Suprapubic skin (tissue), 4 donors: ENCODE measurements at regions not wholly inside any gene's neighbourhood (a gene's known extent, or its start where the extent isn't known, plus 50 kb on each side); places are given as distances from the start of the nearest gene placed in this dataset.

ENCODE experiments used
- EP300 ChIP-seq: sonication (generic); formaldehyde crosslinking; IDR thresholded peaks from one replicate; pipeline ENCODE4 v1.6.1; 2017; ENCODE audit warnings: antibody characterized with exemption
- POLR2A ChIP-seq, 2 donors: fragments of 450-650 bp; IDR thresholded peaks; one replicate each; pipeline ENCODE4 v1.6.1; 2017; ENCODE audit warnings: antibody characterized with exemption in 2 of 2, mild to moderate bottlenecking in 2 of 2, moderate library complexity in 2 of 2
- POLR2AphosphoS5 ChIP-seq, 3 donors: sonication (generic); formaldehyde crosslinking; IDR thresholded peaks; one replicate each; pipeline ENCODE4 v1.6.1; 2017; ENCODE audit warnings: antibody characterized with exemption in 3 of 3
- TF ChIP-seq, protein P1 (sequence below), 2 donors: fragments of 200-600 bp in 1 of 2; fragments of 450-650 bp in 1 of 2; sonication (generic) in 1 of 2; IDR thresholded peaks; one replicate each; pipeline ENCODE4 v1.5.1; 2016 to 2019; ENCODE audit warnings: antibody characterized with exemption in 2 of 2, mild to moderate bottlenecking in 1 of 2, moderate library complexity in 1 of 2

- TF ChIP-seq, protein P1, sequence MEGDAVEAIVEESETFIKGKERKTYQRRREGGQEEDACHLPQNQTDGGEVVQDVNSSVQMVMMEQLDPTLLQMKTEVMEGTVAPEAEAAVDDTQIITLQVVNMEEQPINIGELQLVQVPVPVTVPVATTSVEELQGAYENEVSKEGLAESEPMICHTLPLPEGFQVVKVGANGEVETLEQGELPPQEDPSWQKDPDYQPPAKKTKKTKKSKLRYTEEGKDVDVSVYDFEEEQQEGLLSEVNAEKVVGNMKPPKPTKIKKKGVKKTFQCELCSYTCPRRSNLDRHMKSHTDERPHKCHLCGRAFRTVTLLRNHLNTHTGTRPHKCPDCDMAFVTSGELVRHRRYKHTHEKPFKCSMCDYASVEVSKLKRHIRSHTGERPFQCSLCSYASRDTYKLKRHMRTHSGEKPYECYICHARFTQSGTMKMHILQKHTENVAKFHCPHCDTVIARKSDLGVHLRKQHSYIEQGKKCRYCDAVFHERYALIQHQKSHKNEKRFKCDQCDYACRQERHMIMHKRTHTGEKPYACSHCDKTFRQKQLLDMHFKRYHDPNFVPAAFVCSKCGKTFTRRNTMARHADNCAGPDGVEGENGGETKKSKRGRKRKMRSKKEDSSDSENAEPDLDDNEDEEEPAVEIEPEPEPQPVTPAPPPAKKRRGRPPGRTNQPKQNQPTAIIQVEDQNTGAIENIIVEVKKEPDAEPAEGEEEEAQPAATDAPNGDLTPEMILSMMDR (IDR thresholded peaks at IDR 0.05) = no peak
- no peak for TF ChIP-seq EP300
- TF ChIP-seq POLR2A (IDR thresholded peaks at IDR 0.05) = no peak
- TF ChIP-seq POLR2AphosphoS5 (IDR thresholded peaks at IDR 0.05) = no peak
Observed at GRCh38 chr9:23483566-23483965, 342.5 kb downstream of the ELAVL2 start.
